Activated T-cell treated with anti-CD3 and anti-CD28 coated beads, Interleukin-2, amount 50 U/mL, for 1 hour (primary cell): ENCODE measurements at regions not wholly inside any gene's neighbourhood (a gene's known extent, or its start where the extent isn't known, plus 50 kb on each side); places are given as distances from the start of the nearest gene placed in this dataset.
"Not testable (repeated sequence)": the region's sequence is repeated elsewhere in the genome, so short reads cannot be mapped to it uniquely, and the experiment has no call there.

ENCODE experiments used
- DNase-seq: peaks from one replicate; pipeline ENCODE4 v3.0.0-alpha.2; 2020

DNA sequence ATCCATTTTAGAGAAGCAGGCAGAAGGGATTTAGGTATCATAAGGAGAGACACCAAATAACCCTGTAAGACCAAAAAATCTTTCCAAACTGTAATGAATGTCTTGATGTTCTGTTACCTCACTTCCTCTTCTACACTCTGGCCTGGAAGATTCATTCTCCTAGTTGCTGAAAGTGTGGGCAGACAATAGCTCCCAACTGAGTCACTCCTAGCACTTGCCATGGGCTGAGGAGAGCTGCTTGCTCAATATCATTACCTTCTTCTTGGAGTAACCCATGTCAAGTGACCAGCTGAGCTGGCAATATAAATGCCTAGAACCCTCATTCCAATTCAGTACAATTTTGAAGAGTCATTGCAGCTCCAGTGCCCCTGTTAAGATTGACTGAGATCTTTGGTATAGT is 1985.5 kb upstream of the CDH6 start:
- no peak for DNase-seq

DNA sequence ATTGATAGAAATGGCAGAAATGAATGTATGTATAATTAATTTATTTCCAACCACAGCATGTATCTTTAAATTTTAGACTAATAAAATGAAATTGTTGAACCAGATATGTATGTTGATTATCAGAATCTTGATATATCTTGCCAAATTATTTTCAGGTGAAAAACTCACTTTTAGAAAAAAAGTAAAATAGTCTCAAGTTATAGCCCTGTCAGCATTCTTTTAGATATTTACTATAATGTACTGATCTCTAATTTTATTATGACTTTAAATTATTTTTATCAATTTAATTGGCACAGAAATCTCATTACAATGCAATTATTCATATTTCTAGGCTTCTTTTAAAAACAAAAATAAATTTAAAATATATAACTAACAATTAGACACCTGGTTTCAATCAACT is 1990.4 kb upstream of the CDH6 start:
- DNase-seq: no peak

DNA sequence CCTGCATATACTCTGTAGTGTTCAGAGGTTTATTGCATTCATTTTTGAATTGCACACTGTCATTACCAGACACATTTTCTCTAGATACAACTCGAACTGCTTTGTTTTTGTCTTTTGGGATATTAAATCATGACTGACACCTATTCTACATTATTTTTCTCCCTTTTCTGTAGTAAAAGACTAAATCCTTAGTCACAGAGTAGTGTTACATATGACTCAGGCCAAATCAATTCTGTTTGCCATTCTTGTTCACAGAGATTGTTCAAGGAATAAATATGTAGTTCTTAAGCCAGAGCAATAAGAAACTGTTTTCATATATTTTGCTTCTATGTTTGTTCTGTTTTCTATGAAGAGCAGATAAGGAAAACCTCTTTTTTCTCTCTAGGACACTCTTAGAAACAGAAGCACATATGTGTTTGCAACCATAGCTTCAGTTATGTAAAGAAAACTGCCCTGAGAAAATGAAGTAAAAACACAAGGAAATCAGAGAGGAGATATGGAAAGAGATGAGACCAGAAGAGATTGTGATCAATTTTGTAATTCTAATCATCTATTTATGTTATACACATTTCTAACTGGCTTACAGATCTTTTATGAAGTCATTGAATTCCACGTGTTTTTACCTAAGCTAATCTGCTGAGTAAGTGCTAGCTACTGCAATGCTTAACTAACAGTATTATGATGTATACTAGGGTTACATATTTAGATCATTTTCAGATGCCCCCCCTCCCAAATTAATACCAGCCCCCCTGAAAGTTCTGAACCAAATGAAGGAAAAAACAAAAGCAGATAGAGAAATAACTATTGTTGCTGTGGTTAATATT is 1995.6 kb upstream of the CDH6 start:
- no peak for DNase-seq

DNA sequence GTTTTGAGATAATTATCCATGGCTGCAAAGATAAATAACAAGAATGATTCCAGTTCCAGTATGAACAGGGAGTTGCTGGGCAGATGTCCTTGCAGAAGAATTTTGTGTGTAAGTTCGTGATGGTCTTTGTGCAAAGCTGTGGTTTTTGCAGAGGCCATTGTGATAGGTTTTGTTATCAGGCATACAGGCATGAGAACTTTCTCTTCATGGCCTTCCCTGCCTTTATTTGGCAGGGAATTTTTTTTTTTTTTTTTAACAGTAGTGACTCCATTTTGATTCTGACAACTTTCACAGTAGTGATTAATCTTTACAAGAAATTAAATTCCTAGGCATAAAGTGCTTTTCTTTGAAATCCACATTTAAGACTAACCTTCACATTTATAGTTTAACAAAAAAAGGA is 1999.5 kb upstream of the CDH6 start:
- no peak for DNase-seq

DNA sequence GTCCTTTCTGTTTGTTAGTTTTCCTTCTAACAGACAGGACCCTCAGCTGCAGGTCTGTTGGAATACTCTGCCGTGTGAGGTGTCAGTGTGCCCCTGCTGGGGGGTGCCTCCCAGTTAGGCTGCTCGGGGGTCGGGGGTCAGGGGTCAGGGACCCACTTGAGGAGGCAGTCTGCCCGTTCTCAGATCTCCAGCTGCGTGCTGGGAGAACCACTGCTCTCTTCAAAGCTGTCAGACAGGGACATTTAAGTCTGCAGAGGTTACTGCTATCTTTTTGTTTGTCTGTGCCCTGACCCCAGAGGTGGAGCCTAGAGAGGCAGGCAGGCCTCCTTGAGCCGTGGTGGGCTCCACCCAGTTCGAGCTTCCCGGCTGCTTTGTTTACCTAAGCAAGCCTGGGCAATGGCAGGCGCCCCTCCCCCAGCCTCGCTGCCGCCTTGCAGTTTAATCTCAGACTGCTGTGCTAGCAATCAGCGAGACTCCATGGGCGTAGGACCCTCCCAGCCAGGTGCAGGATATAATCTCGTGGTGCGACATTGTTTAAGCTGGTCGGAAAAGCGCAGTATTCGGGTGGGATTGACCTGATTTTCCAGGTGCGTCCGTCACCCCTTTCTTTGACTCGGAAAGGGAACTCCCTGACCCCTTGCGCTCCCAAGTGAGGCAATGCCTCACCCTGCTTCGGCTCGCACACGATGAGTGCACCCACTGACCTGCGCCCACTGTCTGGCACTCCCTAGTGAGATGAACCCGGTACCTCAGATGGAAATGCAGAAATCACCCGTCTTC is 2002.0 kb upstream of the CDH6 start:
- not testable (repeated sequence) for DNase-seq

DNA sequence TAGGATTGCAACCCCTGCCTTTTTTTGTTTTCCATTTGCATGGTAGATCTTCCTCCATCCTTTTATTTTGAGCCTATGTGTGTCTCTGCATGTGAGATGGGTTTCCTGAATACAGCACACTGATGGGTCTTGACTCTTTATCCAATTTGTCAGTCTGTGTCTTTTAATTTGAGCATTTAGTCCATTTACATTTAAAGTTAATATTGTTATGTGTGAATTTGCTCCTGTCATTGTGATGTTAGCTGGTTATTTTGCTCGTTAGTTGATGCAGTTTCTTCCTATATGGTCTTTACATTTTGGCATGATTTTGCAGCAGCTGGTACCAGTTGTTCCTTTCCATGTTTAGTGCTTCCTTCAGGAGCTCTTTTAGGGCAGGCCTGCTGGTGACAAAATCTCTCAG is 2003.1 kb upstream of the CDH6 start:
- DNase-seq: not testable (repeated sequence)

DNA sequence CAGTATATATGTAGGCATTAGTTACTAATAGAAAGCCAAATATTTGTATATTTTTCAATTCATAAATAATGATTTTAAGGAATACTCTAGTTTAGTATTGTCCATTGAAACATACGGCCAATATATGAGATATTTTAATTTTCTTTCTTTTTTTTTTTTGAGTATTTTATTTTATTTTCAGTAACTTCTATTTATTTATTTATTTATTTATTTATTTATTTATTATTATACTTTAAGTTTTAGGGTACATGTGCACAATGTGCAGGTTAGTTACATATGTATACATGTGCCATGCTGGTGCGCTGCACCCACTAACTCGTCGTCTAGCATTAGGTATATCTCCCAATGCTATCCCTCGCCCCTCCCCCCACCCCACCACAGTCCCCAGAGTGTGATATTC is 2007.1 kb upstream of the CDH6 start:
- not testable (repeated sequence) for DNase-seq

DNA sequence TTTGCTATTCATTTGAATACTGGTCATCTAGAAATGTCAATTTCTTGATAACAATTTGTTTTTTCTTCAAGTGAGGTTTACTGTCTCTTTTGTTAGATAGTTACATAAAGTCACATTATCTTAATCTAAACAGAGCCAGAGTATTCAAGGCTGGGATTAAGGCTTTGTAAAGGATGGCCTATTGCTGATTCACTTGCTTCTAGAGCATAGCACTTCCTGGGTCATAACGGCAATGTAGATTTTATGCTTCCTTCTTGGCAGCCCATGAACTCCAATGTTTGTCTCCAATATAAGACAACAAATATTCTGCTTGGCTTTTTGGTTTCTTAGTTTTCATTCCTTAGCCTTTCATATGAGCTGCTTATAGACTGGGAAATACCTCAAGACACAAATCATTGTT is 2007.9 kb upstream of the CDH6 start:
- no peak for DNase-seq

DNA sequence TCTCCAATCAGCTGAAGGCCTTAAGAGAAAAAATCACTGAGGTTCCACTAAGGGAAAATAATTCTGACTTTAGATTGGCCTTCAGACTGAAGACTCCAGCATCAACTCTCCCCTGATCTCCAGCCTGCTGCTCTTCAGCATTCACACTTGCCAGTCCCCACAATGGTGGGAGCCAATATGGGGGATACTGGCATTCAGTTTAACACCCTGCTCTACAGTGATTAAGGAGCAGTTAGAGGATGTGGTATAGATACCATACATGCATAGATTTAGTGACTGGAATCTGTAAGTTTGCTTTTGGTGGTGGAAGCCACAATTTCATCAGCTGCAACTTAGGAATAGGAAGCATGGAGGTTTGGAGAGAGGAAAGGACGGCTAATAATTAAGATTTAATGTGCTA is 2017.7 kb upstream of the CDH6 start:
- DNase-seq: no peak

DNA sequence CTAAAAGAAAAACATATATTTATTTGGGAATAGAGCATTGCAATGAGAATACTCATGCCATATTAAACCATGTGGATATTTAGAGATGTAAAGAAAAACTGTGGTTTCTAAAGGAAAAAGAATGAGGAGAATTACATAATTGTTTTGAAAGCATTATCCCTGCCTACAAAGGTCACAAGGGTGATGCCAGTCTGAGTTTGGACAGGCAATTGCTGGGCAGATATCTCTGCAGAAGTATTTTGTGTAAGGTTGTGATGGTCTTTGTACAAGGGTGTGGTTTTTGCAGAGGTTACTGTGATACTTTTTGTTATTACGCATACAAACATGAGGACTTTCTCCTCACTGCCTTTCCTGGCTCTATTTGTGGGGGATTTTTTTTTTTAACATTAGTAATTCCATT is 2022.9 kb upstream of the CDH6 start:
- no peak for DNase-seq

DNA sequence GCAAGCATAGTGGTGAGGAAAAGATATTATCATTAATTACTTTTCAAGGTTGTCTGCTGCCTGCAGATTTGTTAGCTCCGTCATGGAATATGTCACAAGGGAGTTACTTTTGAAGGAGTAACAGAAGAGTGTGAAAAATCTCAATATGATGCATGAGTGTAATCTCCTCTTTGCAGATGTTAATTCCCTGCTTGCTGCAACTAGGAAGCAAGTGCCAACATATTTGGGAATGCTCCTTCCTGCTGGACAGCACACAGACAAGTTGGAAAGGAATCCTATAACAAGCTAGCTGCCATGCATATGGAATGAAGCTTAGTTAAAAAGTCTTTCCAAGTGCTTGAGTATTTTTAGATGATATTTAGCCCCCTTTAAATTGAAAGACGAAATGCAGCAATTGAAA is 2023.6 kb upstream of the CDH6 start:
- no peak for DNase-seq

DNA sequence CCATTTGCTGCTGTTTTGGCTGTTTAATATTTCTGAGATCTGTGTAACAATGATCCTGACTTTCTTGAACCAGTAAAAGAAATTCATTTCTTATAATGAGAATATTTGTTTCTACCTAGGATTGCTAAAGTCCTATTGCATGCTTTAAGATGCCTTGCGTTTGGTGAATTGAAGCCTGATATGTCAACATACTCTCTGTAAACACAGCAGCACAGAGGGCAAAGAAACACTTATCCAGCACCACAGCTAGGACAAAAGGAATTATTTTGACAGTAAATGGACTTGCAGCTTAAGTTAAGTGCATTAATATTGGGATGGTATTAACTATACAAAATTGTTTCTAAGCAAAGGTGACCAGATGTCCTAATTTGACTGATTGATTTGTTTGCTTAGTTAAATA is 2031.2 kb upstream of the CDH6 start:
- DNase-seq: no peak

DNA sequence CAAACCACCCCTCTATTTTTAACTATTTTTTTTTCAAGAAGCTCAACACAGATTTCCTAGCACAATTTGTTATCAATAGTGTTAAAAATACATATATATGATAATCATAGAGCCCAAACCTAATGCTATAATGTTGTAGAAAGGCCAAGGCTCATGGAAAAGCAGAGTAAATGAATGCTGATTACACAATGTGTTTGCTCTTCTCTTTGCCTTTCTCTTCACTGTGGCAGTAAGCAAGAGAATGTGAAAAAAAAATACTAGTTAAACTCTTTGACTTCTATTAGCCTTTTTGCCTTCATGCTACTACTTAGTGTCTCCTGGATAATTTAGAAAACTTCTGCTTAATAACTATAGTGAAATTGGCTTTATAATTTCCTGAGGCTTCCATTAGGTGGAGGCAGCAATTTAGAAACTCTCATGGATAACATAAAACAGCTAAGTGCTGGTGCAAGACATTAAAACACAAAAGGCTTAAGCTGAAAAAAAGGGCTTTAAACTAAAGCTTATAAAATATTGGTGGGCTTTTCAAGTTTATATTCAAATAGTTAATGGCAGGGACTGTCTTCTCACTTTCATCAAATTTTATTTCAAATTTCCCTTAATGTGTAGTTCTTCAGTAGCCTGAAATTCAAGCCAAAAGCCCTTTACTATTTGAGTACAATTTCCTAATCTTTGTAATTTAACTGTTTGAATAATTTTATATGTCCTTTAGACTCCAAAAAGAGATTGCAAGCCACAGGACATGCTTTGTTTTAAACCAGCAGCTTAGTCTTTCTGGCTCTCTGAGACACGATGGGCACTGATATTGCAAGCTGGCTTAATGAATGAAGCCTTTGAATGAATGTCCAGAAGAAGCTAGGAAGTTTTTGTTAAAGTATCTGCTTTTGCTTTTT is 2031.8 kb upstream of the CDH6 start:
- no peak for DNase-seq

DNA sequence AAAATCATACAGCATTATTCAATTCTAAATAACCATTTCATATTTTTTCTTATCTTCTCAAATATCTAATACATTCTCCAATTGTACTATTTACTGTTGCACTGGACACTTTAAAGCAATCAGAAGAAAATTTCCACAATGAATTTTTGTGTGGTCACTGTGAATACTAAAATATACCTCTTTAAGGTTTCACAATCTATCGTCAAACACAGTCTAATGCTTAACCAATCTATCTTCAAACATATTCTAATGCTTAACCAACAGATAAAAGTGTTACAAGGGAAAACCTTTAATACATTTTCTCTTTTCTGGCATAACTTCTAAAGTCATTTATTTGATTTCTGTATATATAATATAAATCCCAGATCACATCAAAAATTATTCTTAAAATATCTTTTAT is 2035.5 kb upstream of the CDH6 start:
- no peak for DNase-seq

DNA sequence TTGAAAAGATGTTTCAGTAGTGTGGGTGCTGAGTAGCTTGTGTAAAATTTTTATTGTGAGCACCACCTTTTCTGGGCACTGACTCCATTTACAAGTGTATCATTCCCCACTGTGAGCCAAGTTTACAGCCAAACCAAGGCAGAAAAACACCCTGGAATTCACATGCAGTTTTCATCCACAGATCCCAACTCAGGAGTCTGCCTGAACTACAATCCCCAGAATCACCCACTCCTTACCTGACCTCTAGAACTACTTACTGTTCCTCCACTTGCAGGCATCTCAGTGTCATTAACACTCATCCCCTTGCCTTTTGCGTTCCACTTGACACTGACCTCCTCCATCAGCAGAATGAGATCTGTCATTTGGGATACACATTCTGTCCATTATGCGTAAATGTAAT is 2042.6 kb upstream of the CDH6 start:
- DNase-seq: no peak

DNA sequence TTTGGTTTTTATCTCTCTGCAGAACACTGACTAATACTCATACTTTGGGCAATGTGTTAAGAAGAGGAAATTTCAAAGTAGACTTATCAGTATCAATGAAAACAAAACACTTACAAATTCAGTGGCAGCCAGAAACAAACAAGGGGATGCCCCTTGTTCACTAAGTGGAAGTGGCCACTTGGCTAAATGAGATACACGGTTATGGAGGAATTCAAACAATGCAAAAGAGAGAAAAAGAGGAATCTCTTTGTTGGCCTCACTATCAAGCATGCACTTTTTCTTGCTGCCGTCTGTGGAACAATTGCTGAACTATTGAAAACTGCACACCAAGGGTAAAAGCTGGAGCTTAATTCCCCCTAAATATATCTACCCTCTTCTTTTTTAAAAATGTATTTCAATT is 2044.9 kb upstream of the CDH6 start:
- DNase-seq: no peak

DNA sequence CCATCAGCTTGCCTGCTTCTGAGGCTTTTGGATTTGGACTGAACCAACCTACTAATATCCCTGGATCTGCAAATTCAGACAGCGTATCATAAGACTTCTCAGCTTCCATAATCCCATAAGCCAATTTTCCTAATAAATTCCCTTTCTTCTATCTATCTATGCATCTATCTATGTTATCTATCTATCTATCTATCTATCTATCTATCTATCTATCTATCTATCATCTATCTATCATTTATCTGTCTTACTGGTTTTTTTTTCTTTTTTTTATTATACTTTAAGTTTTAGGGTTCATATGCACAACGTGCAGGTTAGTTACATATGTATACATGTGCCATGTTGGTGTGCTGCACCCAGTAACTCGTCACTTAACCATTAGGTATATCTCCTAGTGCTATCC is 2045.4 kb upstream of the CDH6 start:
- DNase-seq: no peak

DNA sequence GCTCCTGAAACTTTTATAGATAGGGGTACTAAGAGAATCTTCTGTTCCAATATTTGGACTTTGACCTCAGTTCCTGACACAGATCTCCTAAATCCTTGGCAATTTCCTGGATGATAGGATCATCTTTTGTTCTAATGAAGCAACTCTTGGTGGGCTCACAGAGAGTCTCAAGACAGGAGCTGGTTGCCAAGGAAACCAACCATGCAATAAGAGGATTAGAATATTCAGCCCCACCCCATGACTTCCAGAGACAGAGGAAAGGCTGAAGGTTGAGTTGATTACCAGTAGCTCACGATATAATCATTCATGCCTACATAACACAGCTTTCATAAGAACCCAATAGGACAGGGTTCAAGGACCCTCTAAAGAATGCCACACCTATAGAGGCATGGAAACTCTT is 2050.2 kb upstream of the CDH6 start:
- DNase-seq: no peak

DNA sequence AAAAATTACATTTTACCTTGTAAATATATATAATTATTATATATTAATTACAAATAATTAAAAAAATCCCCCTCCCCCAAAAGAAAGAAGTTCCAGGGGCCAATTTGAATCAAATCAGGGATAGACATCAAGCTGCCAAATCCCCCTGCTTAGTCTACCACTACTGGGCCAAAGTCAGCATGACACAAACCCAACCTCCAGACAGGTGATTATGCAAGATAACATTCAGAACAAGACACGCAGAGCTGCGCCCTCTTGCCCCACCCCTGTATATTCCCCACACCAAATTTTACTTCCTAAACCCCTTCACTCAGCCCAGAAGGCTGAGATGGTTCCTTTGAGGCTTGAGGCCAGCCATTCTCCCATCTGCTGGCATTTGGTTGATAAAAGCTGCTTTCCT is 2059.1 kb upstream of the CDH6 start:
- no peak for DNase-seq

DNA sequence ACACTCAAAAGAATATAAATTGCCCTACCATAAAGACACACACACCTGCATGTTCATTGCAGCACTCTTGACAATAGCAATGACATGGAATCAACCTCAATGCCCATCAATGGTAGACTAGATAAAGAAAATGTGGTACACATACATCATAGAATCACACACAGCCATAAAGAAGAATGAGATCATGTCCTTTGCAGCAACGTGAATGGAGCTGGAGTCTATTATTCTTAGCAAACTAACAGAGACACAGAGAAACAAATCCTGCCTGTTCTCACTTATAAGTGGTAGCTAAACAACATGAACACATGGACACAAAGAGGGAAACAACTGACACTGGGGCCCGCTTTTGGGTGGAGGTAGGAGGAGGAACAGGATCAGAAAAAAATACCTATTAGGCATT is 2062.2 kb upstream of the CDH6 start:
- no peak for DNase-seq

DNA sequence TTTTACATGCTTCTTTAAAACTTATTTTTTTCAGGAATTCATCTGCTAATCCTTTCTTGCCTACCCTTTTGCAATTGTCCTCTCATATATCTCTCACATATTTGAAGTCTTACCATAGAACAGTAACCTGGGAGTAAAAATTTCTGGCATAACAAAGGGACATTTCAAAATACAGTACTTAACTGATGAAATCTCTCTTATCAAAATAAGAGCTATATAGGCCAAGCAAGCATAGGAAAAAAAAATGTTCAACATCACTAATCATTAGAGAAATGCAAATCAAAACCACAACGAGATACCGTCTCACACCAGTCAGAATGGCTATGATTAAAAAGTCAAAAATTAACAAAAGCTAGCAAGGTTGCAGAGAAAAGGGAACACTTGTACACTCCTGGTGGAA is 2062.7 kb upstream of the CDH6 start:
- DNase-seq: no peak

DNA sequence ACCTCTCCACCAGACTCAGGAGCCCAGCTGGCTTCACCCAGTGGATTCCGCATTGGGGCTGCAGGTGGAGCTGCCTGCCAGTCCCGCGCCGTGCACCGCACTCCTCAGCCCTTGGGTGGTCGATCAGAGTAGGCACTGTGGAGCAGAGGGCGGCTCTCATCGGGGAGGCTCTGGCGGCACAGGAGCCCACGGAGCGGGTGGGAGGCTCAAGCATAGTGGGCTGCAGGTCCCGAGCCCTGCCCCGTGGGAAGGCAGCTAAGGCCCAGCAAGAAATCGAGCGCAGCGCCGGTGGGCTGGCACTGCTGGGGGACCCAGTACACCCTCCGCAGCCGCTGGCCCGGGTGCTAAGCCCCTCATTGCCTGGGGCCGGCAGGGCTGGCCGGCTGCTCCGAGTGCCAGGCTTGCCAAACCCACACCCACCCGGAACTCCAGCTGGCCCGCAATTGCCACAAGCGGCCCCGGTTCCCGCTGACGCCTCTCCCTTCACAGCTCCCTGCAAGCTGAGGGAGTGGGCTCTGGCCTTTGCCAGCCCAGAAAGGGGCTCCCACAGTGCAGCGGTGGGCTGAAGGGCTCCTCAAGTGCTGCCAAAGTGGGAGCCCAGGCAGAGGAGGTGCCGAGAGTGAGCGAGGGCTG is 2065.8 kb upstream of the CDH6 start:
- DNase-seq: not testable (repeated sequence)

DNA sequence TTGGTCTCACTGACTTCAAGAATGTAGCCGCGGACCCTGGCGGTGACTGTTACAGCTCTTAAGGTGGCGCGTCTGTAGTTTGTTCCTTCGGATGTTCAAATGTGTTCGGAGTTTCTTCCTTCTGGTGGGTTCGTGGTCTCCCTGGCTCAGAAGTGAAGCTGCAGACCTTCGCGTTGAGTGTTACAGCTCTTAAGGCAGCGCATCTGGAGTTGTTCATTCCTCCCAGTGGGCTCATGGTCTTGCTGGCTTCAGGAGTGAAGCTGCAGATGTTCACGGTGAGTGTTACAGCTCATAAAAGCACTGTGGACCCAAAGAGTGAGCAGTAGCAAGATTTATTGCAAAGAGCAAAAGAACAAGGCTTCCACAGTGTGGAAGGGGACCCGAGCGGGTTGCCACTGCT is 2067.0 kb upstream of the CDH6 start:
- DNase-seq: not testable (repeated sequence)
